MM.1S (cell line): ENCODE measurements at regions not wholly inside any gene's neighbourhood (a gene's known extent, or its start where the extent isn't known, plus 50 kb on each side); places are given as distances from the start of the nearest gene placed in this dataset.
"Not testable (repeated sequence)": the region's sequence is repeated elsewhere in the genome, so short reads cannot be mapped to it uniquely, and the experiment has no call there.

Experiments
- DNase-seq: peaks from one replicate; pipeline ENCODE4 v3.0.0-alpha.2; 2015
- H2AFZ ChIP-seq: fragments of 300-600 bp; sonication (generic); 2 replicates; pipeline ENCODE4 v1.6.0; 2016; ENCODE audit warnings: antibody characterized with exemption, low read length
- H3F3A ChIP-seq: fragments of 300-600 bp; sonication (generic); 2 replicates; pipeline ENCODE4 v1.6.1; 2016; ENCODE audit warnings: mild to moderate bottlenecking, antibody characterized with exemption, low read length, moderate library complexity, mixed read lengths; ENCODE audit not compliant: insufficient read depth
- H3K27ac ChIP-seq: fragments of 300-600 bp; sonication (generic); 2 replicates; pipeline ENCODE4 v1.5.1; 2016; ENCODE audit warnings: mild to moderate bottlenecking, low read length
- H3K27me3 ChIP-seq: fragments of 300-600 bp; sonication (generic); replicated peaks from 2 replicates; pipeline ENCODE4 v1.6.0; 2016; ENCODE audit warnings: low read length; ENCODE audit not compliant: insufficient read depth
- H3K36me3 ChIP-seq: fragments of 300-600 bp; sonication (generic); replicated peaks from 2 replicates; pipeline ENCODE4 v1.6.1; 2016; ENCODE audit warnings: mild to moderate bottlenecking, low read length, mixed read lengths; ENCODE audit not compliant: insufficient read depth
- H3K4me1 ChIP-seq: fragments of 300-600 bp; sonication (generic); 2 replicates; pipeline ENCODE4 v1.6.1; 2016; ENCODE audit warnings: low read length, mixed read lengths
- H3K4me2 ChIP-seq: fragments of 300-600 bp; sonication (generic); 2 replicates; pipeline ENCODE4 v1.6.0; 2016; ENCODE audit warnings: low read depth, low read length
- H3K4me3 ChIP-seq: fragments of 300-600 bp; sonication (generic); 2 replicates; pipeline ENCODE4 v1.5.1; 2016; ENCODE audit warnings: low read length, mixed read lengths
- H3K79me2 ChIP-seq: fragments of 300-600 bp; sonication (generic); 2 replicates; pipeline ENCODE4 v1.6.1; 2016; ENCODE audit warnings: mixed run types, low read length, mixed read lengths
- H3K9ac ChIP-seq: fragments of 300-600 bp; sonication (generic); 2 replicates; pipeline ENCODE4 v1.6.1; 2016; ENCODE audit warnings: low read length, mixed read lengths
- H3K9me2 ChIP-seq: fragments of 300-600 bp; sonication (generic); replicated peaks from 2 replicates; pipeline ENCODE4 v1.6.1; 2016; ENCODE audit warnings: mild to moderate bottlenecking, low read length, mixed read lengths; ENCODE audit not compliant: insufficient read depth
- H3K9me3 ChIP-seq: fragments of 300-600 bp; sonication (generic); replicated peaks from 2 replicates; pipeline ENCODE4 v1.6.1; 2016; ENCODE audit warnings: mild to moderate bottlenecking, low read length, mixed read lengths; ENCODE audit not compliant: insufficient read depth
- H4K20me1 ChIP-seq: fragments of 300-600 bp; sonication (generic); 2 replicates; pipeline ENCODE4 v1.6.1; 2016; ENCODE audit warnings: mild to moderate bottlenecking, low read length, moderate library complexity, mixed read lengths; ENCODE audit not compliant: insufficient read depth
- CTCF ChIP-seq: fragments of 300-600 bp; sonication (generic); IDR thresholded peaks from 2 replicates; pipeline ENCODE4 v1.5.1; 2016; ENCODE audit warnings: antibody characterized with exemption, low read length, mixed read lengths

DNA sequence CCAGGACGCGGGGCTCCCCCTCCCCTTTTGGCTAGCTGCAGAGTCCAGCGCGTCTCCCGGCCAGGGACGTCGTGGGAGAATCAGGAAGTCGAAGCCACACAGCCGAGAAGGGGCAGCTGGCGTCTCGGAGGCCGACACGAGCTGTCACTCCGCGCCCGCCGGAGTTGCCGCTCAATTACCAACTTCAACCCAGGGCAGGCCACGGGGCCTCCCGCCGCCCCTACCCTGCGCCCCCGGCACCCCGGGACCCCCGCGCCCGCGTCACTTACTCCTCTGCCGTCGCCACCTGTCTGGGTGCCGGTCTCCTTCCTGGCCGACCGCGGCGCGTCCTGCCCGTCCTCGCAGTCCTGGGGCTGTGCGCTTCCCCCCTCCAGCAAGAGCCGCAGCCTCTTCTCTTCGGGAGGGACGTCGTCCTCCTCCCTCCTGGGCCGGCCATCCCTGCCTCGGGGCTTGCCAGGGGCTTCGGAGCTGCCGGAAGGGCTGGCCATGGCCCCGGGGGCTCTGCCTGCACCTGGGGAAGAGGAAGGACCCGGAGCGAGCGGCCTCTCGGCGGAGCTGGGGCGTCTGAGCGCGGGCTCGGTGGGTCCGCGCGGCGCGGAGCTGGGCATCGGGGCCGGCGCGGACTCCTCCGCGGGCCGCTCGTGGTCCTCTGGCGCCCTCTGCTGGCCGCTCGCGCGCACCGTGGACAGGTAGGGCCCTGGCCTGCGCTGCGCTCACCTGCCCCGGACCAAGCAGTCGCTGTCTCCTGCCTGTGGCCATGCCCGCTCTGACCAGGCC lies 65.6 kb upstream of the CLEC6A start:
- H3K79me2 ChIP-seq, H3K9me3 ChIP-seq, H3K27me3 ChIP-seq, H4K20me1 ChIP-seq, H3K4me1 ChIP-seq, H3K27ac ChIP-seq, H3K9me2 ChIP-seq, H3F3A ChIP-seq, H3K36me3 ChIP-seq: not testable (repeated sequence)
- Histone ChIP-seq H3K4me3 (peak overlapping the region; percentile 61), H3K4me2 (peak overlapping the region; percentile 89), H3K9ac (peak overlapping the region; percentile 47), H2AFZ (peak overlapping the region; percentile 89)
- DNase-seq = peak; percentile 78
- peak; percentile 64 for TF ChIP-seq CTCF

DNA sequence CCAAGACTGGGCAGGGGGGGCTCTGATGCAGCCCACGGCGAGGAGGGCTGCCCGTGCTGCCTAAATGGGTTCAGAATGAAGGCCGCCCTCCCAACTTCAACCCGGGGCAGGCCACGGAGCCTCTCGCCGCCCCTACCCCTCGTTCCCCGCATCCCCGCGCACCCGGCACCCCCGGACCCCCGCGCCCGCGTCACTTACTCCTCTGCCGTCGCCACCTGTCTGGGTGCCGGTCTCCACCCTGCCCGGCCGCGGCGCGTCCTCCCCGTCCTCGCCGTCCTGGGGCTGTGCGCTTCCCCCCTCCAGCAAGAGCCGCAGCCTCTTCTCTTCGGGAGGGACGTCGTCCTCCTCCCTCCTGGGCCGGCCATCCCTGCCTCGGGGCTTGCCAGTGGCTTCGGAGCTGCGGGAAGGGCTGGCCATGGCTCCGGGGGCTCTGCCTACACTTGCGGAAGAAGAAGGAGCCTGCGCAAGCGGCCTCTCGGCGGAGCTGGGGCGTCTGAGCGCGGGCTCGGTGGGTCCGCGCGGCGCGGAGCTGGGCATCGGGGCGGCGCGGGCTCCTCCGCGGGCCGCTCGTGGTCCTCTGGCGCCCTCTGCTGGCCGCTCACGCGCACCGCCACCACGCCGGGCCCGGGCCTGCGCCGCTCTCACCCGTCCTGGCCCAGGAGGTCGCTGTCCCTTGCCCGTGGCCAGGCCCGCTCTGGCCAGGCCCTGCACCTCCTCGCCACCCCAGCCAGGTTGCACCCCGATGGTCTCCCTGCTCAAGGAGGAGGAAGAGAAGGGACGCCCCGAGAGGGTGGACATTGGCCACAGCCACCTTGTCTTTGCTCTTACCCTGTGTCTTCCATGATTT lies 59.3 kb upstream of the CLEC6A start:
- peak overlapping the region; percentile 34; the same call in 1 of the 2 replicates for H3K4me3 ChIP-seq
- not testable (repeated sequence) for H3K4me1 ChIP-seq, H3K27ac ChIP-seq, H3K9me2 ChIP-seq, H4K20me1 ChIP-seq, H3K27me3 ChIP-seq, H3K9ac ChIP-seq, H3K9me3 ChIP-seq, H3K79me2 ChIP-seq, H3K36me3 ChIP-seq, H3F3A ChIP-seq
- peak; percentile 33 for TF ChIP-seq CTCF
- 0 out of 2 replicates have a peak overlapping the region, but pooled peaks have one; percentile 48 for H2AFZ ChIP-seq
- DNase-seq = peak; percentile 59
- peak overlapping the region; percentile 52; the same call in 1 of the 2 replicates for H3K4me2 ChIP-seq

DNA sequence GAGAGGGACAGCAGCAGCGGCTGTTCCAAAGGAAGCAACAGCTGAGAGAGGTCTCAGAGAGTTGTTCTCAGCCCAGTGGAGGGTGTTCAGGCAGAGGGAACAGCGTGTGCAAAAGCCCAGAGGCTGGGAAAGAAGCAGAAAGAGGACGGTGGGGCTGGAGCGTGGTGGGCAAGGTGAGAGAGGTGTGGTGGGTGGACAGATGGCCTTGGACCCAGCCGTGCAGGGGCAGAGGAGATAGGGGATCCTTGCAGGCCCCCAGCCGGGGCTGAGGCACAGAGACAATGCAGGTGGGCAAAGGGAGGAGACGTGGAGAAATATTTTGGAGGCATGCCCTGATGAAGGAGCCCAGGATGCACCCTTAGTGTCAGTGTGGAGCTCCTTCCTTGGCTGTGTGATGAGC lies 58.4 kb upstream of the CLEC6A start:
- not testable (repeated sequence) for H3K27me3 ChIP-seq

DNA sequence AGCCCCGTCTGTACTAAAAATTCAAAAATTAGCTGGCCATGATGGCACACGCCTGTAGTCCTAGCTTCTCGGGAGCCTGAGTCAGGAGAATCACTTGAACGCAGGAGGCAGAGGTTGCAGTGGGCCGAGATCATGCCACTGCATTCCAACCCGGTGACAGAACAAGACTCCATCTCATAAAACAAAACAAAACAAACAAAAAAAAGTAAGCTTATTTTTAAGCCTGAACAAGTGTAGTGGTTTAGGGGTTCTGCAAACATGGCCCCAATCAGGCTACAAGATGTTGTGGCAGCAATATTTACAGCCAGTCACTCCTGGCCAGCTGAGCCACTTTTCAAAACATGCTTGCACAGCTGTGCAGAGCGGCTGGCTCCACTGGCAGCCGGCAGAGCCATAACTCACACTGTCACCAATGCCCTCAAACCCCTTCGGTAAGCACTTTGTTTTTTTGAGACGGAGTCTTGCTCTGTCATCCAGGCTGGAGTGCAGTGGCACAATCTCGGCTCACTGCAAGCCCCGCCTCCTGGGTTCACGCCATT lies 56.2 kb upstream of the CLEC6A start:
- DNase-seq, H3K79me2 ChIP-seq, H3K27ac ChIP-seq, H3K27me3 ChIP-seq, H3K9me2 ChIP-seq, H3K4me1 ChIP-seq, H3K4me3 ChIP-seq, H3K9ac ChIP-seq, H3K36me3 ChIP-seq, H3K9me3 ChIP-seq, H3K4me2 ChIP-seq, H3F3A ChIP-seq, H4K20me1 ChIP-seq, H2AFZ ChIP-seq: not testable (repeated sequence)

More for the DNA sequence above, 58.4 kb upstream of the CLEC6A start:
- not testable (repeated sequence) for H3F3A ChIP-seq, H3K4me2 ChIP-seq, H4K20me1 ChIP-seq, H3K27ac ChIP-seq, H3K4me3 ChIP-seq, H3K4me1 ChIP-seq, DNase-seq, H2AFZ ChIP-seq, H3K79me2 ChIP-seq, H3K36me3 ChIP-seq, H3K9ac ChIP-seq, H3K9me2 ChIP-seq, H3K9me3 ChIP-seq

GRCh38 chr12:8403834-8404233 lies 51.9 kb upstream of the CLEC6A start:
- not testable (repeated sequence) for H3K79me2 ChIP-seq, DNase-seq, H3K9me2 ChIP-seq, H3K27me3 ChIP-seq, H3K27ac ChIP-seq, H3K9me3 ChIP-seq, H3K4me1 ChIP-seq, H3K4me2 ChIP-seq, H3K4me3 ChIP-seq, H2AFZ ChIP-seq, H3K9ac ChIP-seq, H3K36me3 ChIP-seq, H3F3A ChIP-seq, H4K20me1 ChIP-seq

DNA sequence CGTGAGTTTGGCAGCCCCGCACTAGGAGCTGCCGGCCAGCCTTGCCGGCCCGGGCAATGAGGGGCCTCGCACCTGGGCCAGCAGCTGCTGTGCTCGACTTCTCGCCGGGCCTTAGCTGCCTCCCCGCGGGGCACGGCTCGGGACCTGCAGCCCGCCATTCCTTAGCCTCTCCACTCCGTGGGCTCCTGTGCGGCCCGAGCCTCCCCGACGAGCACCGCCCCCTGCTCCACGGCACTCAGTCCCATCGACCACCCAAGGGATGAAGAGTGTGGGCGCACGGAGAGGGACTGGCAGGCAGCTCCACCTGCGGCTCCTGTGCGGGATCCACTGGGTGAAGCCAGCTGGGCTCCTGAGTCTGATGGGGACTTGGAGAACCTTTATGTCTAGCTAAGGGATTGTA lies 51.4 kb upstream of the CLEC6A start:
- not testable (repeated sequence) for H3K4me2 ChIP-seq, H3K36me3 ChIP-seq, H3K9ac ChIP-seq, H3K4me1 ChIP-seq, H3K4me3 ChIP-seq, H3K27ac ChIP-seq, H3K27me3 ChIP-seq, H3K79me2 ChIP-seq, H2AFZ ChIP-seq, H3K9me3 ChIP-seq, H3F3A ChIP-seq, H3K9me2 ChIP-seq, DNase-seq, H4K20me1 ChIP-seq
